GM06990 (cell line): ENCODE measurements at regions not wholly inside any gene's neighbourhood (a gene's known extent, or its start where the extent isn't known, plus 50 kb on each side); places are given as distances from the start of the nearest gene placed in this dataset.

Experiments used
- DNase-seq: peaks from one replicate; pipeline ENCODE4 v3.0.0-alpha.2; 2011; ENCODE audit not compliant: insufficient read length; ENCODE audit errors: extremely low read depth
- H3K27me3 ChIP-seq: replicated peaks from 2 replicates; pipeline ENCODE4 v1.6.0; 2011; ENCODE audit warnings: low read length; ENCODE audit not compliant: control insufficient read depth, insufficient read depth
- H3K36me3 ChIP-seq: 2 replicates; pipeline ENCODE4 v1.5.1; 2011; ENCODE audit warnings: low read length; ENCODE audit not compliant: control insufficient read depth, insufficient read depth
- H3K4me3 ChIP-seq: replicated peaks from 2 replicates; pipeline ENCODE4 v1.5.1; 2011; ENCODE audit warnings: low read depth, mild to moderate bottlenecking, control low read depth, low read length
- TF ChIP-seq, protein P1 (sequence below): IDR thresholded peaks from 2 replicates; pipeline ENCODE4 v1.5.1; 2011; ENCODE audit warnings: low read length, control low read depth, mild to moderate bottlenecking, inconsistent platforms; ENCODE audit not compliant: insufficient read depth, poor library complexity, severe bottlenecking

GRCh38 chr5:3654515-3654914 lies 58.9 kb downstream of the IRX1 start:
- TF ChIP-seq, protein P1, sequence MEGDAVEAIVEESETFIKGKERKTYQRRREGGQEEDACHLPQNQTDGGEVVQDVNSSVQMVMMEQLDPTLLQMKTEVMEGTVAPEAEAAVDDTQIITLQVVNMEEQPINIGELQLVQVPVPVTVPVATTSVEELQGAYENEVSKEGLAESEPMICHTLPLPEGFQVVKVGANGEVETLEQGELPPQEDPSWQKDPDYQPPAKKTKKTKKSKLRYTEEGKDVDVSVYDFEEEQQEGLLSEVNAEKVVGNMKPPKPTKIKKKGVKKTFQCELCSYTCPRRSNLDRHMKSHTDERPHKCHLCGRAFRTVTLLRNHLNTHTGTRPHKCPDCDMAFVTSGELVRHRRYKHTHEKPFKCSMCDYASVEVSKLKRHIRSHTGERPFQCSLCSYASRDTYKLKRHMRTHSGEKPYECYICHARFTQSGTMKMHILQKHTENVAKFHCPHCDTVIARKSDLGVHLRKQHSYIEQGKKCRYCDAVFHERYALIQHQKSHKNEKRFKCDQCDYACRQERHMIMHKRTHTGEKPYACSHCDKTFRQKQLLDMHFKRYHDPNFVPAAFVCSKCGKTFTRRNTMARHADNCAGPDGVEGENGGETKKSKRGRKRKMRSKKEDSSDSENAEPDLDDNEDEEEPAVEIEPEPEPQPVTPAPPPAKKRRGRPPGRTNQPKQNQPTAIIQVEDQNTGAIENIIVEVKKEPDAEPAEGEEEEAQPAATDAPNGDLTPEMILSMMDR: no peak
- Histone ChIP-seq H3K4me3 (no peak overlapping the region), H3K36me3 (no peaks in the 10 kb centered on the region), H3K27me3 (no peaks in the 10 kb centered on the region)
- DNase-seq: no peak

DNA sequence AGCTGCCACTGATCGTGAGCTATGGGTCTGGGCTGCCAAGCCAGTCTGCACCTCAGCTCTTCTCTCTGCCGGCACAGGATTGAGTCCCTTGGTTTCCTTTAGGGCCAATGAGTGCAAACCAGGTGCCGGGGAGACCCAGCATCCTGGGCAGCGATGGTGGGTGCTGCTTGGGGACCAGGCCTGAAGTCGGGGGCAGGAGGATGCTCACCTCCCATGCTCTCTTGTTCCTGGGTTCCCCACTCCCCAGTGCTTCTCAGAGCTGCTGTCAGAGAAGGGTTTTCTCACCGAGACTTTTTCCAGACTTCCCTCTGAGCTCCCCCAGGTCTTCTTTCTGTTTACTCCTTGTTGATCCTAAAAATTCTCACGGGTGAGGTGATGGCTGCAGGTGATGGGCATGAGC lies 61.2 kb downstream of the IRX1 start:
- no peak overlapping the region for H3K4me3 ChIP-seq
- no peaks in the 10 kb centered on the region for H3K27me3 ChIP-seq
- TF ChIP-seq, protein P1: no peak
- DNase-seq: no peak
- no peaks in the 10 kb centered on the region for H3K36me3 ChIP-seq

- Histone ChIP-seq H3K36me3 (no peaks in the 10 kb centered on the region), H3K27me3 (no peaks in the 10 kb centered on the region), H3K4me3 (no peak overlapping the region)
- TF ChIP-seq, protein P1: no peak
- DNase-seq: no peak
Measured at GRCh38 chr5:3657364-3658022, 61.9 kb downstream of the IRX1 start.

DNA sequence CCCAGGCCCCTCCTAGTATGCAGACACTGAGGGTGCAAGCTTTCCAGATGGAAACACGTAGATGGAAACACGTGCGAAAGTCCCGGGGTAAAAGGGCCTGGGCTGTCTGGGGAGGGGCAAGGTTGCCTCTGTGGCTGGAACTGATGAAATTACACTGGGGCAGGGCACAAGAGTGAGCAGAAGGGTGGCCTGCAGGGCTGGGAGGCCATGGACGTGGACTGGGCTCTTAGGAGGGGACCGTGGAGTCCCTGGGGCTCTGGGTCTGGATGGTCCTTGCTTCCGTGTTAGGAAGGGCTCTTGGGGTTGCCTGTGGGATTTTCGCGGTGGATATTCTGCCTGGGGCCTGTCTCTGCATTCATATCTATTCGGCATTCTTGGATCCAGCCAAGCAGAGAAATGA lies 63.3 kb downstream of the IRX1 start:
- no peak for DNase-seq
- no peak overlapping the region for H3K4me3 ChIP-seq
- H3K36me3 ChIP-seq: no peaks in the 10 kb centered on the region
- TF ChIP-seq, protein P1: no peak
- no peaks in the 10 kb centered on the region for H3K27me3 ChIP-seq

DNA sequence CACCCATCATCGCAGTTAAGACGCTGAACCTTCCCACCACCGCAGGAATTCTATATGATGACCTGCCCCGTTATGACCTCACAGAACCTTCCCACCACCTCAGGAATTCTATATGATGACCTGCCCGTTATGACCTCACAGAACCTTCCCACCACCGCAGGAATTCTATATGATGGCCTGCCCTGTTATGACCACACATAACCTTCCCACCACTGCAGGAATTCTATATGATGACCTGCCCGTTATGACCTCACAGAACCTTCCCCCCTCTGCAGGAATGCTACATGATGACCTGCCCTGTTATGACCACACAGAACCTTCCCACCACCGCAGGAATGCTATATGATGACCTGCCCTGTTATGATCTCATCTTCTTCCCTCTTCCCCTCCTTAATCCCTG lies 64.3 kb downstream of the IRX1 start:
- DNase-seq: no peak
- no peaks in the 10 kb centered on the region for H3K36me3 ChIP-seq
- no peak overlapping the region for H3K4me3 ChIP-seq
- TF ChIP-seq, protein P1: no peak
- no peaks in the 10 kb centered on the region for H3K27me3 ChIP-seq

DNA sequence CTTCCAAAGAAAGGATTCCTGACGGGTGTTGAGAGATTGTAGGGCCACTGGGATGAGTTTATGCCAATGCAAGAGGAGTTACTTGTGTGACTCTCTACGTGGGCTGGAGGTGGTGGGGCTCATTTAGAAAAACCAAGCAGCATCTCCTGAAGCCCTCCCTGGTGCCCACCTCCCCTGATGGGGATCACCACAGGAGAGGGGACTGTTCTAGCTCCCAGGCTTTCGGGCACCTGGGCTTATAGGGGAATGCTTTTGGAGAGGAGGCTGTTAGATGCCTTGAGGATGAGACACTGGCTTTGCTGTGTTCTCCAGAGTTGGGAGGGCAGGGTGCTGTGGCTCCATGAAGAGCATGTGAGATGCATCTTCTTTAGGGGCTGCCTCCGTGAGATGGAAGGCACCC lies 65.0 kb downstream of the IRX1 start:
- no peak for DNase-seq
- Histone ChIP-seq H3K4me3 (no peak overlapping the region), H3K27me3 (no peaks in the 10 kb centered on the region), H3K36me3 (no peaks in the 10 kb centered on the region)
- TF ChIP-seq, protein P1: no peak
